Caco-2 (cell line): ENCODE measurements at regions not wholly inside any gene's neighbourhood (a gene's known extent, or its start where the extent isn't known, plus 50 kb on each side); places are given as distances from the start of the nearest gene placed in this dataset.

Experiments
- BruUV-seq: library from RNA; stranded (reverse); fragments of 400-500 nt; replicated peaks from 2 replicates; lab custom pipeline; 2021; lab: Mats Ljungman, UMichigan
- CTCF ChIA-PET: fragments of 300-600 bp; sonication (Branson Sonifier 250); formaldehyde crosslinking; loops from one replicate; lab custom pipeline; 2022; ENCODE audit warnings: antibody characterized with exemption; lab: Charles Lee
- POLR2A ChIA-PET: fragments of 300-600 bp; sonication (Branson Sonifier 250); formaldehyde crosslinking; loops from one replicate; lab custom pipeline; 2022; ENCODE audit warnings: antibody characterized with exemption; lab: Charles Lee
- DNase-seq, 2 experiments: peaks; one replicate each; pipeline versions ENCODE4 v3.0.0 to v3.0.0-alpha.2; 2020 to 2022
- H3K27me3 ChIP-seq: replicated peaks from 2 replicates; pipeline ENCODE4 v1.6.0; 2011; ENCODE audit warnings: low read length; ENCODE audit not compliant: control insufficient read depth, insufficient read depth
- H3K36me3 ChIP-seq: 2 replicates; pipeline ENCODE4 v1.5.1; 2011; ENCODE audit warnings: low read length; ENCODE audit not compliant: control insufficient read depth, insufficient read depth
- H3K4me1 ChIP-seq: fragments of 250-450 bp; sonication (Bioruptor Pico); 2 replicates; pipeline ENCODE4 v1.5.1; 2020; ENCODE audit warnings: mild to moderate bottlenecking
- H3K4me3 ChIP-seq: 2 replicates; pipeline ENCODE4 v1.5.1; 2011; ENCODE audit warnings: low read depth, mild to moderate bottlenecking, control low read depth, low read length
- H3K9me3 ChIP-seq: fragments of 250-450 bp; sonication (Bioruptor Pico); 2 replicates; pipeline ENCODE4 v1.5.1; 2020; ENCODE audit warnings: mild to moderate bottlenecking, moderate library complexity
- H3K27ac Mint-ChIP-seq: one replicate; pipeline ENCODE4 v1.8.0; 2022; ENCODE audit warnings: mixed read lengths; ENCODE audit not compliant: unreplicated experiment
- H3K27me3 Mint-ChIP-seq: one replicate; pipeline ENCODE4 v1.8.0; 2022; ENCODE audit warnings: mixed read lengths; ENCODE audit not compliant: insufficient read depth, unreplicated experiment
- H3K36me3 Mint-ChIP-seq: one replicate; pipeline ENCODE4 v1.8.0; 2022; ENCODE audit warnings: mild to moderate bottlenecking, mixed read lengths; ENCODE audit not compliant: insufficient read depth, unreplicated experiment
- H3K4me1 Mint-ChIP-seq: one replicate; pipeline ENCODE4 v1.8.0; 2022; ENCODE audit warnings: low read depth, mixed read lengths; ENCODE audit not compliant: unreplicated experiment
- H3K4me3 Mint-ChIP-seq: one replicate; pipeline ENCODE4 v1.8.0; 2022; ENCODE audit warnings: mild to moderate bottlenecking, moderate library complexity, mixed read lengths; ENCODE audit not compliant: unreplicated experiment
- H3K9me3 Mint-ChIP-seq: one replicate; pipeline ENCODE4 v1.8.0; 2022; ENCODE audit warnings: mixed read lengths; ENCODE audit not compliant: unreplicated experiment
- intact Hi-C: fragments of 100-400 bp; cut with micrococcal nuclease; formaldehyde crosslinking; loops from one replicate; pipeline ENCODE4 v1.10.0; 2022; ENCODE audit not compliant: unreplicated experiment
- TF ChIP-seq, protein P1 (sequence below), 2 experiments: fragments of 200-600 bp in 1 of 2; IDR thresholded peaks; 1 replicate in 1 of 2; 2 replicates in 1 of 2; pipeline versions ENCODE4 v1.5.1 to v1.8.0; 2011 to 2022; ENCODE audit warnings: antibody characterized with exemption in 1 of 2, control low read depth in 1 of 2, inconsistent platforms in 1 of 2, low read depth in 1 of 2, low read length in 1 of 2, mild to moderate bottlenecking in 1 of 2, moderate library complexity in 1 of 2; ENCODE audit not compliant: insufficient read depth in 1 of 2, severe bottlenecking in 1 of 2, unreplicated experiment in 1 of 2

DNA sequence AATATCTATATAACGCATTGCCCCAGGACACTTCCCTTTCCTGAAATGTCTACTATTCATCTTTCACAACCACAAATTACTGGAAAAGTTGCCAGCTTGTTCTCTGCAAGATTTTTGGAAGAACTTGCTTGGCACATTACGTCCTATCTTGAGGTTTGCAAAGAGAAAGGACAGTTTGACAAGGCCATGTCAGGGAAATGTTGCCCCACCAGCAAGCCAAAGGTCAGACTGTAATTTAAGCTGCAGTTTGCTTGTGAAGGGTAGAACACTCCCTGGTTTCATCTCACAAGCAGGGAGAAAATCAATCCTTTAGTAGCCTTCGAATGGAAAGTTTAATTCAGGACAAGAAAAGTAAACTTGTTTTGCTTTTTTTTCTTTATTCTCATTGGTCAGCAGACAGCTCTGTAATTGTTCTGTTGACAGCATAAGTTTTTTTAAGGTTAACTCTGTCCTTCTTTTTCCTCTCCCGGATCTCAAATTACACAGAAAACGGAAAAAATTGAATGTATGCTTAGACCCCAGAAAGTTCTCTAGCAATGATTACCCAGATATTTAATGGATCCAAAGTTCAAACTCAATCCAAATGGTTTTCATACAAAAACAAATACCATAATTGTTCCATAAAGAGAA lies 541.8 kb upstream of the NRSN1 start:
- Histone ChIP-seq H3K4me3 (no peak overlapping the region), H3K4me1 (no peaks in the 10 kb centered on the region), H3K9me3 (no peaks in the 10 kb centered on the region), H3K27me3 (no peaks in the 10 kb centered on the region), H3K36me3 (no peaks in the 10 kb centered on the region)
- no TSS peak for BruUV-seq
- no peak for DNase-seq
- TF ChIP-seq, protein P1, sequence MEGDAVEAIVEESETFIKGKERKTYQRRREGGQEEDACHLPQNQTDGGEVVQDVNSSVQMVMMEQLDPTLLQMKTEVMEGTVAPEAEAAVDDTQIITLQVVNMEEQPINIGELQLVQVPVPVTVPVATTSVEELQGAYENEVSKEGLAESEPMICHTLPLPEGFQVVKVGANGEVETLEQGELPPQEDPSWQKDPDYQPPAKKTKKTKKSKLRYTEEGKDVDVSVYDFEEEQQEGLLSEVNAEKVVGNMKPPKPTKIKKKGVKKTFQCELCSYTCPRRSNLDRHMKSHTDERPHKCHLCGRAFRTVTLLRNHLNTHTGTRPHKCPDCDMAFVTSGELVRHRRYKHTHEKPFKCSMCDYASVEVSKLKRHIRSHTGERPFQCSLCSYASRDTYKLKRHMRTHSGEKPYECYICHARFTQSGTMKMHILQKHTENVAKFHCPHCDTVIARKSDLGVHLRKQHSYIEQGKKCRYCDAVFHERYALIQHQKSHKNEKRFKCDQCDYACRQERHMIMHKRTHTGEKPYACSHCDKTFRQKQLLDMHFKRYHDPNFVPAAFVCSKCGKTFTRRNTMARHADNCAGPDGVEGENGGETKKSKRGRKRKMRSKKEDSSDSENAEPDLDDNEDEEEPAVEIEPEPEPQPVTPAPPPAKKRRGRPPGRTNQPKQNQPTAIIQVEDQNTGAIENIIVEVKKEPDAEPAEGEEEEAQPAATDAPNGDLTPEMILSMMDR (IDR thresholded peaks at IDR 0.05; ENCODE audit: insufficient read depth in 1 of 2, low read depth in 1 of 2, low read length in 1 of 2, severe bottlenecking in 1 of 2, unreplicated experiment in 1 of 2), result no peak
- intact Hi-C loops, result no loop called here
- H3K27me3 Mint-ChIP-seq, result no peaks in the 10 kb centered on the region
- H3K27ac Mint-ChIP-seq, result no peak overlapping the region
- CTCF ChIA-PET, result no interaction called here
- H3K9me3 Mint-ChIP-seq, result no peaks in the 10 kb centered on the region
- no peaks in the 10 kb centered on the region for H3K4me1 Mint-ChIP-seq
- no peak overlapping the region for H3K4me3 Mint-ChIP-seq
- POLR2A ChIA-PET, result no interaction called here
- no peaks in the 10 kb centered on the region for H3K36me3 Mint-ChIP-seq

DNA sequence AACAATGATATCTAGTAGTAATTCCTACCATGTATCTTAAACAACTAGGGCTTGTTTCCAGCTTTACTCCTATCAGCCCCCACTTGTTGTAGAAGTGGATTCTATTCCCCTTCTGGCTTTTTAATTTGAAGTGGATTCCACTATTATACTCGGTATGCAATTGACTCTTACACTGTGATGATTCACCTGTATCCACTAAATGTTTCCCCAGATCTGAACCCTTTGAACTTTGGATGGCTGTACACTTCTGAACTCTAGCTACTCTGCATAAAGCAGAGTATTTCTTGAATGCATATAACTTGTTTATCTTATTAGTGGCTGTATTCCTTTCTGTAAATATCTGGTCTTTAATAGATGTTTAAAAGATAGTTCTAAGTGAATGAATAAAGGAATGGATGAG lies 538.4 kb upstream of the NRSN1 start:
- Histone ChIP-seq H3K27me3 (no peaks in the 10 kb centered on the region), H3K4me3 (no peak overlapping the region), H3K36me3 (no peaks in the 10 kb centered on the region), H3K4me1 (no peaks in the 10 kb centered on the region), H3K9me3 (no peaks in the 10 kb centered on the region)
- ChIA-PET POLR2A (no interaction called here), CTCF (no interaction called here)
- no TSS peak for BruUV-seq
- no peak overlapping the region for H3K27ac Mint-ChIP-seq
- TF ChIP-seq, protein P1 (IDR thresholded peaks at IDR 0.05; ENCODE audit: insufficient read depth in 1 of 2, low read depth in 1 of 2, low read length in 1 of 2, severe bottlenecking in 1 of 2, unreplicated experiment in 1 of 2), result no peak
- no peaks in the 10 kb centered on the region for H3K9me3 Mint-ChIP-seq
- intact Hi-C loops, result no loop called here
- no peaks in the 10 kb centered on the region for H3K27me3 Mint-ChIP-seq
- no peak for DNase-seq
- H3K36me3 Mint-ChIP-seq, result no peaks in the 10 kb centered on the region
- no peak overlapping the region for H3K4me3 Mint-ChIP-seq
- no peaks in the 10 kb centered on the region for H3K4me1 Mint-ChIP-seq

DNA sequence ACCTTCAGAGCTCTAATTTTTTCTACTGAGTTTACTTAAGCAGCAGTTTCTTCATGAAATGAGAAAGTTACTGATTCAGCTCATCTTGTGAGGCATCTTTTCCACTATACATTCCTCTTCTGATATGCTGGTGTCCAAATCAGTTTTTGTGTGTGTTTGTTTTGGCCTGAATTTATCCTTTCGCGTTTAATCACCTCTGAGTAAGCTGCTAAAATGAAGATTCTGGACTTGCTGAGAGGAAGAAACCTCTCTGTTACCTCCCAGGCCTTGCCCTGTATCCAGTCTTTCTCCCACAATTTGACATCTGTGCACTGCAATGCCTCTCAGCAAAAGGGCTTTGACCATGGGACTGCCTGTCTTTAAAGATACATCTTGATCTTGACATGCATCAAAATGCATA lies 536.2 kb upstream of the NRSN1 start:
- no peaks in the 10 kb centered on the region for H3K36me3 ChIP-seq
- no peak for DNase-seq
- no peak overlapping the region for H3K4me3 Mint-ChIP-seq
- H3K4me1 Mint-ChIP-seq, result no peaks in the 10 kb centered on the region
- ChIA-PET CTCF (no interaction called here), POLR2A (no interaction called here)
- H3K27me3 Mint-ChIP-seq, result peaks cover 5% of the 10 kb centered on the region
- H3K27ac Mint-ChIP-seq, result no peak overlapping the region
- intact Hi-C loops, result no loop called here
- H3K9me3 ChIP-seq, result no peaks in the 10 kb centered on the region
- BruUV-seq, result no TSS peak
- TF ChIP-seq, protein P1 (IDR thresholded peaks at IDR 0.05; ENCODE audit: insufficient read depth in 1 of 2, low read depth in 1 of 2, low read length in 1 of 2, severe bottlenecking in 1 of 2, unreplicated experiment in 1 of 2), result no peak
- H3K27me3 ChIP-seq, result no peaks in the 10 kb centered on the region
- no peaks in the 10 kb centered on the region for H3K4me1 ChIP-seq
- H3K36me3 Mint-ChIP-seq, result no peaks in the 10 kb centered on the region
- H3K9me3 Mint-ChIP-seq, result no peaks in the 10 kb centered on the region
- H3K4me3 ChIP-seq, result no peak overlapping the region
